Endothelial cell of umbilical vein (primary cell): ENCODE measurements at regions not wholly inside any gene's neighbourhood (a gene's known extent, or its start where the extent isn't known, plus 50 kb on each side); places are given as distances from the start of the nearest gene placed in this dataset.

Experiments
- BruUV-seq: library from RNA; stranded (reverse); fragments of 400-500 nt; replicated peaks from 2 replicates; lab custom pipeline; 2021; lab: Mats Ljungman, UMichigan
- CTCF ChIA-PET: fragments of 300-600, 350-600 bp; sonication (Branson Sonifier 250); formaldehyde crosslinking; loops from one replicate; lab custom pipeline; 2021; ENCODE audit warnings: antibody characterized with exemption, inconsistent platforms; lab: Charles Lee
- POLR2A ChIA-PET: fragments of 300-600, 350-600 bp; sonication (Branson Sonifier 250); formaldehyde crosslinking; loops from one replicate; lab custom pipeline; 2021; ENCODE audit warnings: antibody characterized with exemption, inconsistent platforms; lab: Charles Lee
- DNase-seq: peaks from one replicate; pipeline ENCODE4 v3.0.0-alpha.2; 2011; ENCODE audit warnings: low read depth, low spot score
- FAIRE-seq: peaks from 2 replicates; lab custom pipeline; 2011; peaks lifted over from hg19 to GRCh38; lab: Jason Lieb, UNC
- H2AFZ ChIP-seq: 2 replicates; pipeline ENCODE4 v1.6.0; 2012; ENCODE audit warnings: low read depth, low read length, control low read depth, inconsistent platforms
- H3K27ac ChIP-seq: 2 replicates; pipeline ENCODE4 v1.5.1; 2011; ENCODE audit warnings: low read depth, mild to moderate bottlenecking, control low read depth, low read length, moderate library complexity; ENCODE audit not compliant: insufficient read depth
- H3K27me3 ChIP-seq, 2 experiments: 2 replicates each; pipeline versions ENCODE4 v1.6.0 to v1.6.1; 2011; ENCODE audit warnings: low read length in 2 of 2, mixed read lengths in 1 of 2; ENCODE audit not compliant: control insufficient read depth in 2 of 2, insufficient read depth in 2 of 2
- H3K36me3 ChIP-seq, 2 experiments: 2 replicates in 1 of 2; 3 replicates in 1 of 2; pipeline ENCODE4 v1.5.1; 2011; ENCODE audit warnings: low read length in 2 of 2, mild to moderate bottlenecking in 1 of 2, moderate library complexity in 1 of 2; ENCODE audit not compliant: control insufficient read depth in 2 of 2, insufficient read depth in 2 of 2; ENCODE audit errors: extremely low read depth in 1 of 2
- H3K4me1 ChIP-seq: 3 replicates; pipeline ENCODE4 v1.5.1; 2011; ENCODE audit warnings: mild to moderate bottlenecking, low read length; ENCODE audit not compliant: control insufficient read depth, insufficient read depth; ENCODE audit errors: extremely low read depth
- H3K4me2 ChIP-seq: 2 replicates; pipeline ENCODE4 v1.6.1; 2011; ENCODE audit warnings: low read length, control low read depth, mixed read lengths; ENCODE audit not compliant: insufficient read depth
- H3K4me3 ChIP-seq, 3 experiments: fragments of 200-600 bp in 1 of 3; sonication (generic), shearing (Covaris generic) in 1 of 3; replicated peaks in 1 of 3; 2 replicates each; pipeline ENCODE4 v1.5.1; 2011 to 2016; ENCODE audit warnings: control low read depth in 3 of 3, low read length in 3 of 3, mild to moderate bottlenecking in 2 of 3, inconsistent platforms in 1 of 3, low read depth in 1 of 3, moderate library complexity in 1 of 3; ENCODE audit not compliant: insufficient read depth in 1 of 3
- H3K79me2 ChIP-seq: 2 replicates; pipeline ENCODE4 v1.6.0; 2012; ENCODE audit warnings: low read length, inconsistent platforms; ENCODE audit not compliant: control insufficient read depth, insufficient read depth
- H3K9ac ChIP-seq: replicated peaks from 2 replicates; pipeline ENCODE3; 2011; ENCODE audit warnings: low read length, control low read depth; ENCODE audit not compliant: insufficient read depth; ENCODE audit errors: extremely low read depth
- H3K9me1 ChIP-seq: replicated peaks from 3 replicates; pipeline ENCODE4 v1.6.0; 2011; ENCODE audit warnings: mild to moderate bottlenecking, low read length; ENCODE audit not compliant: control insufficient read depth, insufficient read depth; ENCODE audit errors: extremely low read depth
- H3K9me3 ChIP-seq: replicated peaks from 2 replicates; pipeline ENCODE4 v1.5.1; 2012; ENCODE audit warnings: low read length, inconsistent platforms; ENCODE audit not compliant: control insufficient read depth, insufficient read depth
- H4K20me1 ChIP-seq: replicated peaks from 2 replicates; pipeline ENCODE3; 2011; ENCODE audit warnings: mild to moderate bottlenecking, low read length; ENCODE audit not compliant: control insufficient read depth, insufficient read depth; ENCODE audit errors: extremely low read depth
- CTCF ChIP-seq, 2 donors: IDR thresholded peaks; 1 replicate in 1 of 2; 2 replicates in 1 of 2; pipeline ENCODE4 v1.5.1; 2011; ENCODE audit warnings: low read length in 2 of 2, mild to moderate bottlenecking in 2 of 2, moderate library complexity in 2 of 2, control low read depth in 1 of 2, inconsistent platforms in 1 of 2, low read depth in 1 of 2; ENCODE audit not compliant: insufficient read depth in 1 of 2; ENCODE audit errors: extremely low read depth in 1 of 2
- EZH2 ChIP-seq: IDR thresholded peaks from 2 replicates; pipeline ENCODE4 v1.6.1; 2012; ENCODE audit warnings: borderline replicate concordance, low read depth, mild to moderate bottlenecking, moderate library complexity, low read length, inconsistent platforms; ENCODE audit not compliant: severe bottlenecking
- FOS ChIP-seq: IDR thresholded peaks from 2 replicates; pipeline ENCODE4 v1.6.1; 2011; ENCODE audit warnings: mild to moderate bottlenecking, low read length, moderate library complexity, borderline replicate concordance; ENCODE audit not compliant: insufficient read depth
- GATA2 ChIP-seq: IDR thresholded peaks from 2 replicates; pipeline ENCODE4 v1.7.0; 2011; ENCODE audit warnings: low read depth, mild to moderate bottlenecking, moderate library complexity, mixed read lengths, low read length; ENCODE audit not compliant: insufficient read length, insufficient read depth
- JUN ChIP-seq: IDR thresholded peaks from 2 replicates; pipeline ENCODE4 v1.6.1; 2011; ENCODE audit warnings: borderline replicate concordance, low read depth; ENCODE audit not compliant: insufficient read length, insufficient read depth
- MAX ChIP-seq: IDR thresholded peaks from 2 replicates; pipeline ENCODE4 v1.6.1; 2011; ENCODE audit not compliant: insufficient read depth, insufficient read length
- MYC ChIP-seq: IDR thresholded peaks from one replicate; pipeline ENCODE4 v1.6.1; 2011; ENCODE audit warnings: mild to moderate bottlenecking, low read depth, low read length
- POLR2A ChIP-seq: IDR thresholded peaks from 2 replicates; pipeline ENCODE4 v1.6.1; 2012; ENCODE audit warnings: low read depth, mild to moderate bottlenecking, control low read depth, low read length
- POLR2AphosphoS5 ChIP-seq: IDR thresholded peaks from 2 replicates; pipeline ENCODE4 v1.6.1; 2012; ENCODE audit warnings: low read depth, mild to moderate bottlenecking, control low read depth, low read length, moderate library complexity; ENCODE audit not compliant: insufficient read depth
- dilution Hi-C: fragments of 300-500 bp; cut with MboI; formaldehyde crosslinking; loops from one replicate; pipeline ENCODE4 v1.15.0; 2019; ENCODE audit warnings: low sequenced_read_pairs; ENCODE audit not compliant: extremely low pct_ligation_motif_present
- intact Hi-C: fragments of 100-400 bp; cut with micrococcal nuclease; formaldehyde crosslinking; loops from one replicate; pipeline ENCODE4 v1.10.0; 2022

- Histone ChIP-seq H3K79me2 (no peaks in the 10 kb centered on the region), H3K36me3 (no peaks in the 10 kb centered on the region), H3K27me3 (no peaks in the 10 kb centered on the region), H3K27ac (no peak overlapping the region), H2AFZ (no peak overlapping the region), H3K4me3 (no peak overlapping the region), H3K4me2 (peak overlapping the region; percentile 36), H3K9me1 (no peaks in the 10 kb centered on the region), H4K20me1 (no peaks in the 10 kb centered on the region), H3K4me1 (peaks cover 2% of the 10 kb centered on the region), H3K9me3 (no peaks in the 10 kb centered on the region), H3K9ac (no peak overlapping the region)
- TF ChIP-seq EZH2 = no peak
- no peak for TF ChIP-seq GATA2
- TF ChIP-seq MAX = no peak
- no peak for TF ChIP-seq FOS
- TF ChIP-seq CTCF (IDR thresholded peaks at IDR 0.05; ENCODE audit: extremely low read depth in 1 of 2, insufficient read depth in 1 of 2, low read depth in 1 of 2, low read length in 2 of 2) = no peak
- no peak for TF ChIP-seq POLR2A
- no peak for TF ChIP-seq MYC
- TF ChIP-seq POLR2AphosphoS5 = no peak
- TF ChIP-seq JUN = no peak
- BruUV-seq = no TSS peak
- DNase-seq = no peak
- dilution Hi-C loops = no loop called here
- ChIA-PET POLR2A (no interaction called here), CTCF (interaction anchor here (0.6 to 0.8 kb wide), 2 partner anchors 1322 to 1692 kb away, joined by 3 to 4 read pairs; no protein-coding TSS in a partner anchor)
- no peak for FAIRE-seq
- intact Hi-C loops = no loop called here
Observed at GRCh38 chr6:73888050-73888449, 192.0 kb downstream of the CD109 start.
